ENCODE measurements at regions not wholly inside any gene's neighbourhood (a gene's known extent, or its start where the extent isn't known, plus 50 kb on each side); places are given as distances from the start of the nearest gene placed in this dataset.

- DNase-seq = peak in 23 of 58 donors; percentile 2 to 76 (median 15)
Observed at GRCh38 chr15:46409841-46410301, 775.0 kb downstream of the SQOR start.

DNA sequence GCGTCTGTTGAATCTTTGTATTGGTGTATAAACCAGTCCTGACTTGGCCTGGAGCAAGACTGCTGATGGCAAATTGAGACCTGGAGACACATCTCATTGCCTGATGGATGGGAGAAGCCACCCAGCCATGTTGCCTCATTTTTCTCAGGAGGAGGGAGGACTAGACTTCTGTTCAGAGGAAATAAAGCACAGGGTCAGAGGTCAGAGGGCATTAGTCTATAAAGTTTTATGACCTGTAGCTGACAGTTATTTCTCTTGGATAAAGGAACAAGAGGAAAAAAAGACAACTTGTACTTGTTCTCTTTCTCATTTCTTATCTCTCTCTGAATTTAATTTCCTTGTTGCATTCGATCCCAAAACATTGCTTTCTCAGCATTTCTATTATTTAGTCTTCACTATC is 775.9 kb downstream of the SQOR start:
- DNase-seq = no peak

DNA sequence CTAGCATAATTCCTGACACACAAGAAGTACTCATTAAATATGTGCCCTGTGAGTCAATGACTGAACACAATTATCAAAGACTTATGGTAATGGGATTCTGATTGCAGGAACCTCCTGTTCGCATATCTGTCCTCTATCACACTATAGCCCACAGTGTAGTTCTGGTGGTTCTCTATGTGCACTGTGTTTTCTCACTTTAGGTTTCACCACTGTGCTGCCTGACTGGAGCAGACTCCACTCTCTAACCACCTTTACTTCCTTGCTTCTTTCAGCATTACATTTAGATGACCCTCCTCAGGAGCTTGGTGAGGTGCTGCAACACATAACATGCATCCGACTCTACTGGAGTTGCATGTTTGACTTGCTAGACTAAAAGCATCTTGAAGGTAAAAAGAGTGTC is 777.1 kb downstream of the SQOR start:
- DNase-seq = no peak

DNA sequence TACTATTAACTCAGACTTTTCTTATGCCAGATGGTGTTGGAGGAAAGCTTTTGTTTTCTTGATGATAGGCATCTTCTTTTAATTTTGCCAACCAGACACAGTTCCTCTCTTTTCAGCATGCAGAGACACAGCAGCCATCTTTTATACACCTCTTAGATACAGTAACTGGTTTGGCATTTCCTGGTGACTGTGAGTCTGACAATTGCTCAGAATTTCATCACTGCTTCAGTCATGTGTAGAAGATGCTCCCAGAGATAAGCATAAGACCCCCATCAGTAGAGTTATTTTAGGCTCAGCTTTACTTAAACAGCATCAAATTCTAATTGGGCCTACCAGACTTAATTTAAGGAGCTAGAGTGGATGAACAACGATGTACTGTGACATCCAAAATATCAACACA is 779.0 kb downstream of the SQOR start:
- no peak for DNase-seq

DNA sequence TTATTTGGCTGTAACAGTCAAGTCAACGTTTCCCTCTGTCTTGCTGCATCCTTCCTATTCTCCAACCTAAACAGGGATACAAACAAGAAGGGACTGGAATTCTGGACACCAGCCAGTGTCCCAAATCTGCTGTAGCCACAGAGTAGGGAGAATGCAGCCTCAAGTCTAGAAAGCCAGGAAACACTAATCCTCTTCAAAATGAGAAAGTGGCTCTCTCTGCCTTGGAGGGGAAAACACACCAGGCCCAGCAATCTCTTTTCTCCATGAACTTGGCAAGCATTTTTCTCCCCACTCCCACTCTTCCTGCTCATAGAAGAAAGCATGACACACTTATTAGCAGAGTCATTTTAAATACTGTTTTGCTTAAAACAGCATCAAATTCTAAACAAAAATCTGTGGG is 781.7 kb downstream of the SQOR start:
- peak in 6 of 58 donors; percentile 1 to 22 (median 11) for DNase-seq

GRCh38 chr15:46420990-46421389 is 786.2 kb downstream of the SQOR start:
- no peak for DNase-seq

GRCh38 chr15:46441294-46442062 is 806.6 kb downstream of the SQOR start:
- DNase-seq = no peak

DNA sequence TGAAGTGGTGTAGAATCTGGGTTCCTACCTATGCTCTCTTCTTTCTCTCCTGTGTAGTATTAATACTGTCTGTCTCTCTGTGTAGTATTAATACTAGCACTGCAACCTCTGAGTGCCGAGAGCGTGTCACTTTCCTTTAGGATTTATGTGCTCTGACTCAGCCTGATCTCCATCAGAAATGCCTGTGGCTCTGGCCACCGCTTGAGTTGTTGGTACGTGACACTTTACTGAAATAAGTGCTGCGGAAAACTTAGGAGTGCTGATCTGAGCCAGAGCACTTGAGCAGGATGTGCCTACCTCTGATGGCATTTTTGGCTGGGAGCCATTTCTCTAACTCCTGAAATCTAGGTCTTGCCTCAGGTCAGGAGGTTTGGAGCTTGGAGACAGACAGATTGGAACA is 807.4 kb downstream of the SQOR start:
- no peak for DNase-seq

DNA sequence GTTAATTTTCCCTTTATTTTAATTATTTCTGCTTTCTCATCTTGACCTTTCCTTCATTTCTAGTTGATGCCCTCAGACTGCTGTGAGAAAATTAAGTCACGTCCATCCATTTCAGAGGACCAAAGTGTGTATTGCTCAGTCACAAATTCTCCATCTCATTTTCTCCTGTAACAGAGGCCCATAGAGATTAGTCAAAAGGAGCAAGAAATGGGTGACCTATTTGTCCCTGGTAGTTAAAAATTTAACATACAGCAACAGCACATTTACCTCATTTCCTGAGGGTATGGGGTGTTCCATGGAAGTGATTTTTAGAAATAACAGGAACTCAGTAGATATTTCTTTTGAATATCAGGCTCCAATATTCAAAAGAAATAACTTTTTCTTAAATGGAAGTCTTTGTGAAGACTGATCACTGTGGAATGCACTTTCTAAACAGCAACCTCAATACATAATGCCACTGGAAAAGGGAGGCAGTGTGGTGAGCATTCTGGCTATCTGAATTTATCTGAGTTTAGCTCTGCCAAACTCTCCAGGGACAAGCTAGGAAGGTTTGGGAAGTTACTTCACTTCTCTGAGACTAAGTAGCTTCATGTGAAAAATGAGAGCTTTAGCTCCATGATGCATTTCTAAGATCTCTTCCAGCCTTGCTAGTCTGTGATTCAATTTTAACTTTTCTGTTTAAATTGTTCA is 808.2 kb downstream of the SQOR start:
- DNase-seq = no peak

- DNase-seq = no peak
Observed at GRCh38 chr15:46450112-46450809, 815.4 kb downstream of the SQOR start.

- no peak for DNase-seq
Observed at GRCh38 chr15:46450810-46451182, 816.0 kb downstream of the SQOR start.

DNA sequence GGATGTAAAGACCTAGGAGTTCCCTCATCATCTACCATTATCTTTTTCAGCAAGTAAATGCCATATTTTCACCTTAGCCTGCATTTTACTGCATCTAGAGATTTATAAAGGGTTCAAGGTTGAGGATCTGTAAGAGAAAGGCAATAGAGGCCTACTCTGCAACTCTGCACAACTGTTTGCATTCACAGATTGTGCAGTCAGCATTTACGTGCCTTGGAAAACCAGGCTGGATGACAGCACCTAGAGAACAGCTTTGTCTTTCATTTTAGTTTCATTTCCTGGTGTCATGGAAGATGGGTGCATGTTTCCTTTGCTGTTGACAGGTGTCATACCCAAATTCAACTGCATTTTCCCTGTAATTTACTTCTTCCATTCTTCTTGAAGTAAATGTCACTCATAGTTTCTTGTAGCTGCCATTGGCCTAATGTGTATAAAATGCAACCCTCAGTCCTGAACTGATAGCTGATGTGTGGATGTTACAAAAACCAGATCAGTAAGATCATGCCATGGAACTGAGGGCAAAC is 817.5 kb downstream of the SQOR start:
- DNase-seq = no peak

DNA sequence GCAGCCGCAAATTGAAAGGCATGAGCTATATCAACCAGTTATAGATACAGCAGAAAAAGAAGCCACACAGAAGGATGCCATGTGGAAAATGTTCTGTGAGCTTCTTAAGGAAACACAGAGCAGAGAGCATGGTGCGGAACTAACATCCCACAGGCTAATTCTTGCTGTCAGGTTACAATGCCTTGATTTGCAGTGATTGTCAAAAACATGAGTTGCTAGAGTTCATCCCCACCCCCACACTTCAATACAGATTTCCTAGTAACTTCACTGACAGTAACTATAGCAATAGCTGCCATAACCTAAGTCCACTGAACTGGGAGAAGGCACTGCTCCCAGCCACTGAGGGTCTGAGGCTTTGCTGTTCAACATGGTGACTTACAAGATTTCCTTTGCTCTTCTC is 821.6 kb downstream of the SQOR start:
- DNase-seq = no peak

DNA sequence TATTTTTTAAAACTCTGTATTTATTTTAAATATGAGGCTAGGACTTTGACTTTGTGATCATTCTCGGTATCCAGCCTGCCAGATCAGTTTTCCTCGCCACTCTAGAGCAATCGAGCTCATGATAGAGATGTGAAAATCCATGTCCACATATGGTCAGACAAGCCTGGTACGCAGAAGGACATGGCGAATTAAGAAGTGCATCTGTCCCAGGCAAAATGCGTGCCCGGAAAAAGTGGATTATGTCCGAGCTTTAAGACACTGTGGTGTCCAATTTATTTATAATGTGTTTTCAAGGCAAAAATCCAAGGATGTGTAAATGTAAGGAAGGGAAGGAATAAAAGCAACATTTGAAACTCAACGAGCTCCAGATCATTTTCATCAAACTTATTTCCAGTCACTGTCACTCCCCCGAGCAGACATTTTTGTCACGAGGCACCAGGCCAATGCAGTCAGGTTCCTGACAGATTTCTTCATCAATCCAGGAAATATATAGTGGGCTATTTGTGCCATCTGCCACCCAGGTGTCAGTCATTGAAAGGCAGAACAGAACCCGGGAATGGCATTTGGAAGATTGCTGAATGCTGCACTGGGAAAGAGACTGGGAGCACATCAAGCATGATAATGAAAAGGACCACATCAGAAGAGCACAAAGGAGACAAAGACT is 825.7 kb downstream of the SQOR start:
- peak in 2 of 58 donors; percentile 1 to 4 for DNase-seq

DNA sequence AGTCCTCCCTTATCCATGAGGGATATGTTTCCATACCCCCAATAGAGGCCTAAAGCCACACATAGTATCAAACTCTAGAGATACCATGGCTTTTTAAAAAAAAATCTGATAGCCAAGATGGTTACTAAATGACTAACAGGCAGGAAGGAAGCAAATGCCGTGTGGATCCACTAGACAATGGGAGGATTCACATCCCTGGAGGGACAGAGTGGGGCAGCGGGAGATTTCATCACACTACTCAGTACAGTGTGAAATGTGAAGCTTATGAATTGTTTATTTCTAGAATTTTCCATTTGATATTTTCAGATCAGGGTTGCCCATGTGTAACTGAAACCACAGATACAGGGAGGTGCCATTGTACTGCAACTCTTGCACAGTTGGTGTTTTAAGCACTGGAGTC is 826.6 kb downstream of the SQOR start:
- no peak for DNase-seq

GRCh38 chr15:46467041-46467440 is 832.2 kb downstream of the SQOR start:
- DNase-seq = no peak

DNA sequence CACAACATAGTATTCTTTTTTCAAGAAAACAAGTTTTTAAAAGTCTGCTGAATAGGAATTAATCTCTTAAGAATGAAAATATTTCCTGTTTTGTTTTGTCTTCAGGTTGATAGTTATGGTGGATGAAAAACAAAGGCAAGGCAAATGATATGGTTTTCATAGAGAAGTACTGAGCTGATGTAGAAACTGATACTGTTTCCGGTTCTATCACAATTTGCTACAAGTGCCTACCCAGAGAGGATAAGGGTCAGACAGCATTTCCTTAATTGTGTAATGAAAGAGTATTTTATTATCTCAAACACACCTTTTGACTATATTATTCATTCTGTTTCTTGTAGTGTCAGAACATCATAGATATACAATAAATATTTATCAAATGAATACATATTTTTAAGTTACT is 836.3 kb downstream of the SQOR start:
- no peak for DNase-seq

DNA sequence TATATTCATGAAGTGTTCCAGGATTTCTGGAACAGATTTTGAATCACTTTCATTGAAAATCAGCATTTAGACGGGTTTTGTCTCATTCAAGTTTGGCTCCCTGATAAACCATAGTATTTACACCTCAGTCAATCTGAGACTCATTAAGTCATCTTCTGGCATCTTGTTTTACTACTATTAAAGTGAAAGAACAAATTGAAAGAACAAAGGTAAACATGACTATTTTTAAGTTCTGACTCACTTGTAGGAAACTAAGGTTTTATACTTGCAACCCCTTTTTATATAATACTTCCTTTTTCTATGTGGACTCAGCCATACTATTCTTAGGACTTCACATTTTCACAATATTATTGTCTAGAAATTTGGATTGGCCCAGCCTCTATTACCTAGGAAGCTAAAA is 854.4 kb downstream of the SQOR start:
- no peak for DNase-seq

GRCh38 chr15:46496491-46497115 is 861.8 kb downstream of the SQOR start:
- no peak for DNase-seq

DNA sequence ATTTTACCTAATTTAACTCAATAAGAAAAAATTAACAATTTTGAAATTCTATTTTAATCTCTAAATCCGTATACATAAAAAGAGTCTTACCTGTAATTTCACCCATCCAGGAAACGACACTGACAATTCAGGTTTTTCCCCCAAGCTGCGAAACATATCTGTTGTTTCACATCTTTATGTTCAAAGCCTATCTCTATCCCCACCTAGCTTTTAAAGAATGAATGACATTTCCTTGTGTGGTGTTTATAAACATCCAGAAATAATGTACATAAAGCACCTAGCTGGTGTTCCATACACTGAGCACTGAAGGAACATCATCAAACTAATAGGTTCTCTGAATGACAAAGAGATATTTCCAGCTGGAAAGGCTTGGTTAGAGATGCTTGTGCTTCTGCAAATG is 867.8 kb downstream of the SQOR start:
- no peak for DNase-seq

DNA sequence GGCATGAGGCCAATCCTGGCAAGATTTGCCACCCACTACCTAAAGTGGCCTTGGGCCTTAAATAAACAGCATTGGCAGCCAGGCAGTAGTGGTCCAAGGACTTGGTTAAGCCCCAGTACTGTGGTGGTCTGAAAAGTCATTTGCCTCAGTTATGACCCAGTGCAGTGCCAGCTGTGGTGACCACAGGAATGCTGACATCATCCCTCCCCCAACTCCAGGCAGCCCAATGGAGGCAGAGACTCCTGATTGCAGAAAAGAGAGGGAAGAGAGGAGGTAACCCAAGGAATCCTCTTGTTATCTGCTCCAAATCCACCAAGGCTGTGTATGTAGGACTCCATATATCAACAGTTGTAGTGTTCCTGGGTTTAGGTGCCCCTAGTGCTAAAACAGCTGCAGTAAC is 883.6 kb downstream of the SQOR start:
- DNase-seq = no peak

Measured in anterior cingulate cortex (tissue), 58 donors.